HEK293 (cell line): ENCODE measurements at regions not wholly inside any gene's neighbourhood (a gene's known extent, or its start where the extent isn't known, plus 50 kb on each side); places are given as distances from the start of the nearest gene placed in this dataset.

Experiments
- ATF2 ChIP-seq: fragments of 450-650 bp; formaldehyde crosslinking; IDR thresholded peaks from 2 replicates; pipeline ENCODE4 v1.5.1; 2016; ENCODE audit warnings: missing biosample characterization, missing genetic modification characterization, low read depth
- CTCF ChIP-seq: fragments of 450-650 bp; formaldehyde crosslinking; IDR thresholded peaks from 2 replicates; pipeline ENCODE4 v1.5.1; 2016; ENCODE audit warnings: missing biosample characterization, missing genetic modification characterization
- TCF7L2 ChIP-seq: IDR thresholded peaks from 2 replicates; pipeline ENCODE4 v1.6.1; 2011; ENCODE audit warnings: low read depth, mild to moderate bottlenecking, inconsistent platforms, low read length, moderate library complexity, borderline replicate concordance
- ZNF140 ChIP-seq: fragments of 450-650 bp; formaldehyde crosslinking; IDR thresholded peaks from 2 replicates; pipeline ENCODE4 v1.5.1; 2016; ENCODE audit warnings: missing biosample characterization, missing genetic modification characterization
- ZNF148 ChIP-seq: fragments of 450-650 bp; formaldehyde crosslinking; IDR thresholded peaks from 2 replicates; pipeline ENCODE4 v1.5.0; 2017; ENCODE audit warnings: missing biosample characterization, missing genetic modification characterization, borderline replicate concordance
- ZNF211 ChIP-seq: fragments of 450-650 bp; formaldehyde crosslinking; IDR thresholded peaks from 2 replicates; pipeline ENCODE4 v1.5.1; 2016; ENCODE audit warnings: low read depth, missing biosample characterization, missing genetic modification characterization
- ZNF704 ChIP-seq: fragments of 450-650 bp; formaldehyde crosslinking; IDR thresholded peaks from 2 replicates; pipeline ENCODE4 v1.5.1; 2016; ENCODE audit warnings: missing biosample characterization, missing genetic modification characterization
- ZSCAN16 ChIP-seq: fragments of 450-650 bp; formaldehyde crosslinking; IDR thresholded peaks from 2 replicates; pipeline ENCODE4 v1.5.1; 2016; ENCODE audit warnings: missing biosample characterization, missing genetic modification characterization

GRCh38 chr11:27914080-27914479 lies 193.9 kb downstream of the KIF18A start:
- no peak for TF ChIP-seq ZNF704 (tag by site-specific recombination)
- no peak for TF ChIP-seq ZSCAN16
- TF ChIP-seq ATF2: no peak
- no peak for TF ChIP-seq CTCF (tag by site-specific recombination)
- no peak for TF ChIP-seq ZNF211 (tag by site-specific recombination)
- TF ChIP-seq TCF7L2: no peak
- TF ChIP-seq ZNF148: no peak
- no peak for TF ChIP-seq ZNF140 (tag by site-specific recombination)
